ENCODE measurements at regions not wholly inside any gene's neighbourhood (a gene's known extent, or its start where the extent isn't known, plus 50 kb on each side); places are given as distances from the start of the nearest gene placed in this dataset.

DNA sequence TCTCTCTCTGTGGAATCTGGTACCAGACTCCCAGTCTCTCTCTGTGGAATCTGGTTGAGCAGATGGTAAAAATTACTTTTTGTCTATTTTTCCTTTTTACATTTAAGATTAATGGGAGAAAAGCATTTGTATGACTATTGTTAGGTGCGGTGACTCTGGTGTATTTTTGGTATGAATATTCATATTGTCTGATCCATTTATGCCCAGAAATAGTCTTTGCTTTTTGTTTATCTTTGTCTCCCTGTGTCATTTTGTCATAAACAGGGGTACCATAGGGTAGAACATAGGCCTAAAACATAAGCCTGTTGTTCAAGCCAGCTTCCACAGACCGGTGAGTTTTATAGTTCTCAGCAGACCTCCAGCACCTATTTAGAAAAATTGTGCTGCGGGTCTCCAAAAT is 78.7 kb downstream of the ETS2 start:
- Histone ChIP-seq H4K5ac (ENCODE audit: insufficient read length, low read depth, low read length) (no peak overlapping the region), H2BK5ac (ENCODE audit: insufficient read length, low read length) (no peak overlapping the region), H3K4me1 (ENCODE audit: insufficient read depth, low read length) (no peaks in the 10 kb centered on the region), H2AK5ac (ENCODE audit: insufficient read length, low read length) (no peak overlapping the region), H4K20me1 (ENCODE audit: control insufficient read depth, insufficient read depth, insufficient read length) (no peaks in the 10 kb centered on the region), H3K4me2 (ENCODE audit: insufficient read depth, insufficient read length, low read length) (no peak overlapping the region), H4K91ac (ENCODE audit: insufficient read length, low read depth, low read length) (no peak overlapping the region), H3T11ph (ENCODE audit: low read length) (no peak overlapping the region), H3K27ac (ENCODE audit: insufficient read length, low read depth, low read length) (no peak overlapping the region), H2BK12ac (ENCODE audit: insufficient read length, low read depth, low read length) (no peak overlapping the region), H2BK20ac (ENCODE audit: low read depth, low read length, poor library complexity, severe bottlenecking) (no peak overlapping the region), H3K9ac (ENCODE audit: extremely low read depth, insufficient read length, low read length) (no peak overlapping the region), H2AFZ (ENCODE audit: low read length) (no peak overlapping the region), H3K79me1 (ENCODE audit: insufficient read depth, low read depth, low read length, poor library complexity, severe bottlenecking) (no peaks in the 10 kb centered on the region), H2BK120ac (ENCODE audit: low read depth, low read length, poor library complexity, severe bottlenecking) (no peak overlapping the region), H4K8ac (replicated peaks; ENCODE audit: insufficient read length, low read depth, low read length) (no peak overlapping the region), H2BK15ac (ENCODE audit: low read depth, low read length) (no peak overlapping the region), H3K14ac (ENCODE audit: insufficient read depth, low read length) (no peak overlapping the region), H3K79me2 (ENCODE audit: insufficient read depth, low read length) (no peaks in the 10 kb centered on the region), H3K27me3 (ENCODE audit: insufficient read depth, low read length) (no peaks in the 10 kb centered on the region), H3K9me3 (ENCODE audit: control insufficient read depth, low read depth, low read length) (no peaks in the 10 kb centered on the region), H3K23me2 (ENCODE audit: insufficient read length, low read depth, low read length, poor library complexity, severe bottlenecking) (no peaks in the 10 kb centered on the region), H3K56ac (ENCODE audit: insufficient read length, low read depth, low read length) (no peak overlapping the region), H3K4ac (ENCODE audit: low read depth, low read length) (no peak overlapping the region), H3K23ac (ENCODE audit: insufficient read length, low read depth, low read length) (no peak overlapping the region), H3K18ac (ENCODE audit: insufficient read length, low read depth, low read length) (no peak overlapping the region)
- DNase-seq: no peak
- no peaks in the 10 kb centered on the region for H3K27me3 Mint-ChIP-seq (ENCODE audit: low read depth)
- H3K4me1 Mint-ChIP-seq: no peaks in the 10 kb centered on the region
- TF ChIP-seq, protein P1, sequence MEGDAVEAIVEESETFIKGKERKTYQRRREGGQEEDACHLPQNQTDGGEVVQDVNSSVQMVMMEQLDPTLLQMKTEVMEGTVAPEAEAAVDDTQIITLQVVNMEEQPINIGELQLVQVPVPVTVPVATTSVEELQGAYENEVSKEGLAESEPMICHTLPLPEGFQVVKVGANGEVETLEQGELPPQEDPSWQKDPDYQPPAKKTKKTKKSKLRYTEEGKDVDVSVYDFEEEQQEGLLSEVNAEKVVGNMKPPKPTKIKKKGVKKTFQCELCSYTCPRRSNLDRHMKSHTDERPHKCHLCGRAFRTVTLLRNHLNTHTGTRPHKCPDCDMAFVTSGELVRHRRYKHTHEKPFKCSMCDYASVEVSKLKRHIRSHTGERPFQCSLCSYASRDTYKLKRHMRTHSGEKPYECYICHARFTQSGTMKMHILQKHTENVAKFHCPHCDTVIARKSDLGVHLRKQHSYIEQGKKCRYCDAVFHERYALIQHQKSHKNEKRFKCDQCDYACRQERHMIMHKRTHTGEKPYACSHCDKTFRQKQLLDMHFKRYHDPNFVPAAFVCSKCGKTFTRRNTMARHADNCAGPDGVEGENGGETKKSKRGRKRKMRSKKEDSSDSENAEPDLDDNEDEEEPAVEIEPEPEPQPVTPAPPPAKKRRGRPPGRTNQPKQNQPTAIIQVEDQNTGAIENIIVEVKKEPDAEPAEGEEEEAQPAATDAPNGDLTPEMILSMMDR (conservative IDR thresholded peaks at IDR 0.05): no peak
- no CpG with 5 or more reads among the region's 3 CpGs for WGBS (ENCODE audit: extremely low coverage, insufficient read length, low lambda C conversion rate)
- peaks cover 10 to 42% (median 14%) of the 10 kb centered on the region in 3 experiments for H3K36me3 Mint-ChIP-seq (ENCODE audit: insufficient read depth in 1 of 3, low read depth in 3 of 3)
- no peak overlapping the region for H3K4me3 Mint-ChIP-seq
- peaks cover 39 to 60% of the 10 kb centered on the region in 2 experiments for H3K9me3 Mint-ChIP-seq
- H3K27ac Mint-ChIP-seq: no peak overlapping the region
